Skeletal muscle satellite cell (primary cell): ENCODE measurements at regions not wholly inside any gene's neighbourhood (a gene's known extent, or its start where the extent isn't known, plus 50 kb on each side); places are given as distances from the start of the nearest gene placed in this dataset. TPM values are rescaled to one million over a fixed set of nuclear protein-coding genes. Genes with fewer than 3 reads are reported as not detected.

ENCODE experiments used
- small RNA-seq: library from RNA; depleted of rRNA; stranded (forward); fragments of <200 nt; gene quantifications from one replicate; pipeline ENCODE3, GENCODE V24; 2012

Small RNA genes lying in the stretch of these regions (small RNA-seq; reads per million reads assigned to genes)
- gene RF00139 (not detected), gene RF02091 (not detected)
